D721Med (cell line): ENCODE measurements at regions not wholly inside any gene's neighbourhood (a gene's known extent, or its start where the extent isn't known, plus 50 kb on each side); places are given as distances from the start of the nearest gene placed in this dataset.

Experiments
- DNase-seq: peaks from one replicate; pipeline ENCODE4 v3.0.0; 2011; ENCODE audit warnings: low spot score; ENCODE audit not compliant: insufficient read length
- FAIRE-seq: peaks from 2 replicates; lab custom pipeline; 2011; peaks lifted over from hg19 to GRCh38; lab: Jason Lieb, UNC
- CTCF ChIP-seq: IDR thresholded peaks from 2 replicates; pipeline ENCODE4 v1.5.1; 2012; ENCODE audit warnings: mild to moderate bottlenecking, control low read depth; ENCODE audit not compliant: insufficient read depth; ENCODE audit errors: missing control alignments

GRCh38 chrX:143095321-143095720 is 69.6 kb downstream of the SPANXN4 start:
- no peak for TF ChIP-seq CTCF
- DNase-seq (no peak), FAIRE-seq (no peak)

DNA sequence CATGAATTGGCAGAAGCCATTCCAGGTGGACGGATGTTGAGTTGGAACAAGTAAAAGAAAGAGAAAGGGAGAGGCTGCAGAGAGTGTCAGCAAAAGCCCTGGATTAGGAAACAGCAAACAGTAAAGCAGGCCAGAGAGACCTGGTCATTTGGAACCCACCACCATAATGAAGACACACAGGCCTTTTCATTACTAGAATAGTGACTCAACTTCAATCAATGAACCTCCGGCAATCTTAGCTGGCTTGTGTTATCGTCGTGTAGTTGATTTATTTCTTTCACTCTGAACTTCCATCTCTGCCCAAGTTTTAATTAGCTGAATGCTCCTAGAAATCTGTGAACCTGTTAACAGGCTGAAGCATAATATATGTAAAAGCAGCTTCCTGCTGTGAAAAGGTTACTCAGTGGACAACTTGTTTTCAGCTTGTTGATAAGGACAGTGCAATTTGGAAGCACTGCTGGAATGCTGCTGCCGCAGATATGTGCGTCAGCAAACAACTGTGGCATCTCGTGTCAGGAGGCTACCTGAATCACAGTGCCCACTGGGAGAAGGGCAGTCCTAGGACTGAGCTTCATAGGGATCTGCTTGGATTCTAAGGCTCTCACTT is 68.8 kb downstream of the SPANXN4 start:
- DNase-seq (no peak), FAIRE-seq (no peak)
- no peak for TF ChIP-seq CTCF
